Esophagus squamous epithelium (tissue), 5 donors: ENCODE measurements at regions not wholly inside any gene's neighbourhood (a gene's known extent, or its start where the extent isn't known, plus 50 kb on each side); places are given as distances from the start of the nearest gene placed in this dataset.

Source experiments
- DNase-seq: peaks from one replicate; lab custom pipeline; 2025; lab: John Stamatoyannopoulos, UW
- H3K27ac ChIP-seq, 4 donors: fragments of 200-600 bp; sonication (generic); one replicate each; pipeline ENCODE4 v1.5.1; 2016 to 2019; ENCODE audit warnings: mild to moderate bottlenecking in 1 of 4
- H3K27me3 ChIP-seq, 4 donors: fragments of 200-600 bp; sonication (generic); 1 replicate in 3 of 4; 2 replicates in 1 of 4; pipeline versions ENCODE4 v1.5.1 to v1.6.0; 2017 to 2021; ENCODE audit warnings: antibody characterized with exemption in 1 of 4
- H3K36me3 ChIP-seq, 3 donors: fragments of 200-600 bp; sonication (generic); one replicate each; pipeline ENCODE4 v1.5.1; 2016 to 2019
- H3K4me1 ChIP-seq, 3 donors: fragments of 200-600 bp; sonication (generic); one replicate each; pipeline ENCODE4 v1.5.1; 2017 to 2019
- H3K4me3 ChIP-seq, 4 donors: fragments of 200-600 bp; sonication (generic); 1 replicate in 3 of 4; 2 replicates in 1 of 4; pipeline ENCODE4 v1.5.1; 2016 to 2019; ENCODE audit warnings: mild to moderate bottlenecking in 2 of 4, moderate library complexity in 1 of 4
- H3K9me3 ChIP-seq, 3 donors: fragments of 200-600 bp; sonication (generic); one replicate each; pipeline ENCODE4 v1.5.1; 2016 to 2019
- CTCF ChIP-seq, 6 experiments: fragments of 450-650 bp in 4 of 6; fragments of 200-600 bp in 2 of 6; sonication (generic) in 2 of 6; IDR thresholded peaks; one replicate each; pipeline ENCODE4 v1.5.1; 2016 to 2019; ENCODE audit warnings: antibody characterized with exemption in 6 of 6, mild to moderate bottlenecking in 4 of 6, moderate library complexity in 4 of 6
- POLR2A ChIP-seq, 4 donors: fragments of 450-650 bp; IDR thresholded peaks; one replicate each; pipeline ENCODE4 v1.6.1; 2017; ENCODE audit warnings: antibody characterized with exemption in 4 of 4, mild to moderate bottlenecking in 4 of 4, moderate library complexity in 3 of 4
- WGBS, 2 donors: methylation state at CpG; one replicate each; pipeline ENCODE4 v1.1.5; 2018; 5-methylcytosine and 5-hydroxymethylcytosine counted together
- intact Hi-C: fragments of 100-400 bp; cut with DNase I; formaldehyde crosslinking; loops from one replicate; pipeline ENCODE4 v1.15.0; 2022
- donor health status: DM: yes; HTN: yes; CAD: no.

GRCh38 chr7:96499532-96499931 is 177.6 kb upstream of the SLC25A13 start:
- DNase-seq, result no peak
- Histone ChIP-seq H3K4me3 (no peak overlapping the region), H3K27ac (no peak overlapping the region), H3K9me3 (no peaks in the 10 kb centered on the region), H3K36me3 (no peaks in the 10 kb centered on the region), H3K4me1 (no peaks in the 10 kb centered on the region), H3K27me3 (no peaks in the 10 kb centered on the region)
- TF ChIP-seq POLR2A (IDR thresholded peaks at IDR 0.05), result no peak
- no peak for TF ChIP-seq CTCF (IDR thresholded peaks at IDR 0.05)
- WGBS, 2 donors, result 37 to 54% methylated on average over 3 of the region's 3 CpGs
- intact Hi-C loops, result no loop called here

DNA sequence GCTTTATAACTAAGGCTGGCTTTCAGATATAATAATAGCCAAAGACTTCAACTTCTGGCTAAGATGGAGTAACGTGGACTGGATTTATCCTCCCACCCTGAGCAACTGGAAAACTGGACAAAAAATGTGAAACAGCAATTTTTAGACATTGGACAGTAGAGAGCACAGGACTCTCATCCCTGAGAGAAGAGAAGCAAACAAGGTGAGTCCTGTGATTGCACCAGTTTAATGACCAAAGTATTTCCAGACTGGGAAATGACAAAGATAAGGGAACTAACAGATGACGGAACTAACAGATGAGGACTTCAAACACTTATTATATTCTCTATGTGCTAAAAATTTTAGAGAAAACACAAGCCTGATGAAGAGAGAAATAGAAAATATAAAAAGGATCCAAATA is 175.7 kb upstream of the SLC25A13 start:
- Histone ChIP-seq H3K4me3 (no peak overlapping the region), H3K27me3 (no peaks in the 10 kb centered on the region), H3K27ac (no peak overlapping the region), H3K4me1 (no peaks in the 10 kb centered on the region), H3K36me3 (no peaks in the 10 kb centered on the region), H3K9me3 (no peaks in the 10 kb centered on the region)
- TF ChIP-seq POLR2A (IDR thresholded peaks at IDR 0.05) (no peak), CTCF (IDR thresholded peaks at IDR 0.05) (no peak)
- intact Hi-C loops, result no loop called here
- no peak for DNase-seq
- WGBS, 2 donors, result 61 to 82% methylated on average over 2 of the region's 2 CpGs

GRCh38 chr7:96495751-96496216 is 173.9 kb upstream of the SLC25A13 start:
- Histone ChIP-seq H3K27me3 (no peaks in the 10 kb centered on the region), H3K9me3 (no peaks in the 10 kb centered on the region), H3K36me3 (no peaks in the 10 kb centered on the region), H3K4me3 (no peak overlapping the region), H3K4me1 (no peaks in the 10 kb centered on the region), H3K27ac (no peak overlapping the region)
- no peak for DNase-seq
- WGBS, 2 donors, result 50 to 54% methylated on average over 6 of the region's 6 CpGs
- TF ChIP-seq CTCF (IDR thresholded peaks at IDR 0.05) (no peak), POLR2A (IDR thresholded peaks at IDR 0.05) (no peak)
- intact Hi-C loops, result no loop called here

- peak overlapping the region in 3 of 4 donors; percentile 64 to 77 (median 73) for H3K27ac ChIP-seq
- no peaks in the 10 kb centered on the region for H3K27me3 ChIP-seq
- intact Hi-C loops, result no loop called here
- H3K4me3 ChIP-seq, result no peak overlapping the region
- DNase-seq, result no peak
- H3K4me1 ChIP-seq, result peaks cover 0 to 26% (median 0%) of the 10 kb centered on the region in 3 donors
- 43 to 45% methylated on average over 3 to 4 of the region's 4 CpGs for WGBS, 2 donors
- no peaks in the 10 kb centered on the region for H3K36me3 ChIP-seq
- TF ChIP-seq CTCF (IDR thresholded peaks at IDR 0.05), result no peak
- TF ChIP-seq POLR2A (IDR thresholded peaks at IDR 0.05), result no peak
- no peaks in the 10 kb centered on the region for H3K9me3 ChIP-seq
Measured at GRCh38 chr7:96486681-96487080, 164.8 kb upstream of the SLC25A13 start.

DNA sequence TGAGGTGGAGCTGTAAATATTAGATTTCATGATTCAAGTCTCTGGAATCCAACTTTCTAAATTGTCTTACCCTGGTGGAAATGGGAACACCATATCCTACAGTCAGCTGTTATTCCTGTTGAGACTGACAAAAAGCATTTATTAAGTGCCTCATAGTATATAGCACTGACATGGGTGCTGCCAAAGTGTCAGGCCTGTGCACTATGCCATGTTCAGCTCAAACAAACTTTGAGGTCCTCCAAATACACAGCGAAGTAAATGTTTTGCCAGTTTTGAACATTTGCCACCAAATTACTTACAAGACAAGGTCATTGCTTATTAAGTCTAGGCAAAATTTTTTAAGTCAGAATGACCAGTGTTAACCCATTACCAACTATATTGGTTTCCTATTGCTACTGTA is 162.9 kb upstream of the SLC25A13 start:
- H3K27ac ChIP-seq, result no peak overlapping the region
- no peaks in the 10 kb centered on the region for H3K27me3 ChIP-seq
- 88% methylated on average over 1 of the region's 1 CpG for WGBS, 2 donors
- no peaks in the 10 kb centered on the region for H3K36me3 ChIP-seq
- H3K4me3 ChIP-seq, result no peak overlapping the region
- peaks cover 0 to 26% (median 0%) of the 10 kb centered on the region in 3 donors for H3K4me1 ChIP-seq
- no peaks in the 10 kb centered on the region for H3K9me3 ChIP-seq
- TF ChIP-seq POLR2A (IDR thresholded peaks at IDR 0.05), result no peak
- TF ChIP-seq CTCF (IDR thresholded peaks at IDR 0.05), result no peak
- intact Hi-C loops, result no loop called here
- no peak for DNase-seq
